C4-2B (cell line): ENCODE measurements at regions not wholly inside any gene's neighbourhood (a gene's known extent, or its start where the extent isn't known, plus 50 kb on each side); places are given as distances from the start of the nearest gene placed in this dataset.

Experiments
- CTCF ChIP-seq: fragments of 450-650 bp; conservative IDR thresholded peaks from 2 replicates; pipeline ENCODE4 v1.5.1; 2017; ENCODE audit warnings: mild to moderate bottlenecking
- ZFX ChIP-seq: fragments of 450-650 bp; IDR thresholded peaks from 2 replicates; pipeline ENCODE4 v1.6.1; 2017

GRCh38 chr4:11636551-11636950 lies 207.9 kb upstream of the HS3ST1 start:
- TF ChIP-seq CTCF (no peak), ZFX (no peak)
